Endothelial cell of umbilical vein (primary cell): ENCODE measurements at regions not wholly inside any gene's neighbourhood (a gene's known extent, or its start where the extent isn't known, plus 50 kb on each side); places are given as distances from the start of the nearest gene placed in this dataset.

Source experiments
- CTCF ChIP-seq, 2 donors: IDR thresholded peaks; 1 replicate in 1 of 2; 2 replicates in 1 of 2; pipeline ENCODE4 v1.5.1; 2011; ENCODE audit warnings: low read length in 2 of 2, mild to moderate bottlenecking in 2 of 2, moderate library complexity in 2 of 2, control low read depth in 1 of 2, inconsistent platforms in 1 of 2, low read depth in 1 of 2; ENCODE audit not compliant: insufficient read depth in 1 of 2; ENCODE audit errors: extremely low read depth in 1 of 2
- POLR2A ChIP-seq: IDR thresholded peaks from 2 replicates; pipeline ENCODE4 v1.6.1; 2012; ENCODE audit warnings: low read depth, mild to moderate bottlenecking, control low read depth, low read length
- POLR2AphosphoS5 ChIP-seq: IDR thresholded peaks from 2 replicates; pipeline ENCODE4 v1.6.1; 2012; ENCODE audit warnings: low read depth, mild to moderate bottlenecking, control low read depth, low read length, moderate library complexity; ENCODE audit not compliant: insufficient read depth

- TF ChIP-seq POLR2A (no peak), CTCF (IDR thresholded peaks at IDR 0.05; ENCODE audit: extremely low read depth in 1 of 2, insufficient read depth in 1 of 2, low read depth in 1 of 2, low read length in 2 of 2) (no peak), POLR2AphosphoS5 (no peak)
Observed at GRCh38 chr4:179989975-179990374, 2253.2 kb upstream of the TENM3 start.
